OCI-LY1 (cell line): ENCODE measurements at regions not wholly inside any gene's neighbourhood (a gene's known extent, or its start where the extent isn't known, plus 50 kb on each side); places are given as distances from the start of the nearest gene placed in this dataset.

Experiments used
- H2AFZ ChIP-seq: fragments of 200-600 bp; sonication (generic), shearing (Covaris generic); 2 replicates; pipeline ENCODE4 v1.6.0; 2014; ENCODE audit warnings: antibody characterized with exemption, mild to moderate bottlenecking, low read length
- H3F3A ChIP-seq: fragments of 200-600 bp; sonication (generic), shearing (Covaris generic); 2 replicates; pipeline ENCODE4 v1.6.0; 2014; ENCODE audit warnings: mild to moderate bottlenecking, antibody characterized with exemption, low read length, moderate library complexity; ENCODE audit not compliant: insufficient read depth
- H3K27ac ChIP-seq: fragments of 200-600 bp; sonication (generic); 2 replicates; pipeline ENCODE4 v1.5.1; 2014; ENCODE audit warnings: low read length, mixed run types, mild to moderate bottlenecking, low read depth; ENCODE audit not compliant: poor library complexity, severe bottlenecking
- H3K27me3 ChIP-seq: fragments of 200-600 bp; sonication (generic); 2 replicates; pipeline ENCODE4 v1.6.0; 2014; ENCODE audit warnings: antibody characterized with exemption, mild to moderate bottlenecking, low read length, moderate library complexity; ENCODE audit not compliant: insufficient read depth
- H3K36me3 ChIP-seq: fragments of 200-600 bp; sonication (generic); 2 replicates; pipeline ENCODE4 v1.6.1; 2014; ENCODE audit warnings: mild to moderate bottlenecking, antibody characterized with exemption, low read length, moderate library complexity, mixed read lengths; ENCODE audit not compliant: insufficient read depth
- H3K4me1 ChIP-seq: fragments of 200-600 bp; sonication (generic); 2 replicates; pipeline ENCODE4 v1.5.1; 2014; ENCODE audit warnings: mild to moderate bottlenecking, low read length, moderate library complexity; ENCODE audit not compliant: insufficient read depth, severe bottlenecking
- H3K4me2 ChIP-seq: fragments of 200-600 bp; sonication (generic), shearing (Covaris generic); 2 replicates; pipeline ENCODE4 v1.6.1; 2014; ENCODE audit warnings: low read length
- H3K4me3 ChIP-seq: fragments of 200-600 bp; sonication (generic); 2 replicates; pipeline ENCODE4 v1.5.1; 2014; ENCODE audit warnings: low read length, low read depth, mild to moderate bottlenecking, mixed read lengths; ENCODE audit not compliant: poor library complexity, severe bottlenecking
- H3K79me2 ChIP-seq: fragments of 200-600 bp; shearing (Covaris generic); 2 replicates; pipeline ENCODE4 v1.6.1; 2016; ENCODE audit warnings: mixed run types, low read length, mixed read lengths; ENCODE audit not compliant: insufficient read depth
- H3K9ac ChIP-seq: fragments of 200-600 bp; sonication (generic), shearing (Covaris generic); 2 replicates; pipeline ENCODE4 v1.6.1; 2014; ENCODE audit warnings: mild to moderate bottlenecking, low read length, mixed read lengths
- H3K9me2 ChIP-seq: fragments of 200-600 bp; sonication (generic), shearing (Covaris generic); 2 replicates; pipeline ENCODE4 v1.6.1; 2014; ENCODE audit warnings: low read depth, mild to moderate bottlenecking, low read length, mixed read lengths
- H3K9me3 ChIP-seq: fragments of 200-600 bp; shearing (Covaris generic); 2 replicates; pipeline ENCODE4 v1.6.1; 2014; ENCODE audit warnings: low read length, mixed read lengths
- H4K20me1 ChIP-seq: fragments of 200-600 bp; sonication (generic), shearing (Covaris generic); 2 replicates; pipeline ENCODE4 v1.6.0; 2016; ENCODE audit warnings: mild to moderate bottlenecking, low read length; ENCODE audit not compliant: insufficient read depth
- CTCF ChIP-seq: fragments of 200-600 bp; sonication (generic), shearing (Covaris generic); IDR thresholded peaks from 2 replicates; pipeline ENCODE4 v1.5.1; 2017; ENCODE audit warnings: mild to moderate bottlenecking, antibody characterized with exemption, low read length, moderate library complexity, mixed read lengths
- EZH2 ChIP-seq: fragments of 200-600 bp; sonication (generic), shearing (Covaris generic); IDR thresholded peaks from 2 replicates; pipeline ENCODE4 v1.8.0; 2017; ENCODE audit warnings: borderline replicate concordance, mixed run types, mild to moderate bottlenecking, antibody characterized with exemption, low read length, moderate library complexity, mixed read lengths

- Histone ChIP-seq H3K27me3 (peaks cover 6% of the 10 kb centered on the region; the same call in 1 of the 2 replicates), H4K20me1 (no peaks in the 10 kb centered on the region), H3K4me3 (no peak overlapping the region), H3K27ac (no peak overlapping the region), H2AFZ (no peak overlapping the region), H3K36me3 (no peaks in the 10 kb centered on the region; the same call in 1 of the 2 replicates), H3K79me2 (no peaks in the 10 kb centered on the region), H3K9me3 (peaks cover 6% of the 10 kb centered on the region; the same call in 1 of the 2 replicates), H3F3A (no peaks in the 10 kb centered on the region), H3K9ac (no peak overlapping the region), H3K9me2 (no peaks in the 10 kb centered on the region), H3K4me2 (no peak overlapping the region), H3K4me1 (no peaks in the 10 kb centered on the region)
- TF ChIP-seq EZH2 = no peak
- no peak for TF ChIP-seq CTCF
Observed at GRCh38 chr6:156622185-156622584, 155.0 kb upstream of the ARID1B start.

- Histone ChIP-seq H4K20me1 (no peaks in the 10 kb centered on the region), H3K79me2 (no peaks in the 10 kb centered on the region), H3K36me3 (no peaks in the 10 kb centered on the region; the same call in 1 of the 2 replicates), H2AFZ (no peak overlapping the region), H3K27ac (no peak overlapping the region), H3K9me3 (peaks cover 6% of the 10 kb centered on the region; the same call in 1 of the 2 replicates), H3K4me3 (no peak overlapping the region), H3F3A (no peaks in the 10 kb centered on the region), H3K9me2 (no peaks in the 10 kb centered on the region), H3K27me3 (peaks cover 6% of the 10 kb centered on the region; the same call in 1 of the 2 replicates), H3K9ac (no peak overlapping the region), H3K4me1 (no peaks in the 10 kb centered on the region), H3K4me2 (no peak overlapping the region)
- TF ChIP-seq EZH2 (no peak), CTCF (no peak)
Observed at GRCh38 chr6:156620331-156620730, 156.8 kb upstream of the ARID1B start.

DNA sequence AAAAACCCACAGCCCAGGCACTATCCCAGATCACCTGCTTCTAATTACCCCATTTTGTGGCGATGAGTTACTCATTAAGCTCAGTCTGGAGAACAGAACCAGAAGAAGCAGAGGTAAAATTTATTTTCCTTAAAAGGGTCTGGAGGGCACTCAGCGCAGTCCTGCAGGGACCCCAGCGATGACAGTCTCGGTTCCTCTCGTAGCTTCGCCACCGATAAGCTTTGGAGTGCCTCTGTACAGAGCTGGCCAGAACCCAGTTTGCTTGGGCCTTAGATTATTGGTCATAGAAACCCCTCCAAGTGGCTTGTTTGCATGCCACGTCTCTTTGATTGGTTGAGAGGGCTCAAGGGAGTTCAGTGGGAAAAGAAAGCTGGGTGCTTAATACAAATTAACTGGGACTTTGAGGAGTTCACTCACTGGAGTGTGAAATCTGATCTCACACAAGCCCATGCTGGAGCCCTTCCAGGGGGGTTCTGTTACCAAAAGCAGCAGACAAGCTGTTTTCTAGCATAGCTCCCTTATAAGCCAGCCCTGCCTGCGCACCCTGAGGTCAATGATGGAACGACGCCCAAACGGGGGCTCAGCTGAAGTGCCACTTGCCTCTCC, 158.5 kb upstream of the ARID1B start:
- Histone ChIP-seq H4K20me1 (no peaks in the 10 kb centered on the region), H2AFZ (no peak overlapping the region), H3K9me3 (peaks cover 6% of the 10 kb centered on the region; the same call in 1 of the 2 replicates), H3K27me3 (peaks cover 6% of the 10 kb centered on the region; the same call in 1 of the 2 replicates), H3K9me2 (no peaks in the 10 kb centered on the region), H3F3A (no peaks in the 10 kb centered on the region), H3K4me1 (no peaks in the 10 kb centered on the region), H3K27ac (no peak overlapping the region), H3K79me2 (no peaks in the 10 kb centered on the region), H3K9ac (no peak overlapping the region), H3K36me3 (no peaks in the 10 kb centered on the region), H3K4me3 (no peak overlapping the region), H3K4me2 (no peak overlapping the region)
- peak; percentile 39; the same call in 1 of the 2 replicates for TF ChIP-seq CTCF
- no peak for TF ChIP-seq EZH2
